Stimulated activated CD4-positive, alpha-beta T cell treated with anti-CD3 and anti-CD28 coated beads, TNF-alpha, amount 100 ng/mL, for 48 hours (primary cell): ENCODE measurements at regions not wholly inside any gene's neighbourhood (a gene's known extent, or its start where the extent isn't known, plus 50 kb on each side); places are given as distances from the start of the nearest gene placed in this dataset.

ENCODE experiments used
- DNase-seq, 3 donors: peaks; one replicate each; pipeline ENCODE4 v3.0.0-alpha.2; 2020; ENCODE audit warnings: low read depth in 3 of 3

GRCh38 chr9:115985657-115986056 is 167.9 kb upstream of the PAPPA start:
- DNase-seq, result no peak

- no peak for DNase-seq
Measured at GRCh38 chr9:115986508-115986907, 167.1 kb upstream of the PAPPA start.

- DNase-seq, result no peak
Measured at GRCh38 chr9:115988701-115989100, 164.9 kb upstream of the PAPPA start.

GRCh38 chr9:115989831-115990230 is 163.8 kb upstream of the PAPPA start:
- no peak for DNase-seq

GRCh38 chr9:115992834-115993233 is 160.8 kb upstream of the PAPPA start:
- no peak for DNase-seq

GRCh38 chr9:115997923-115998322 is 155.7 kb upstream of the PAPPA start:
- no peak for DNase-seq

- no peak for DNase-seq
Measured at GRCh38 chr9:115998666-115999065, 154.9 kb upstream of the PAPPA start.

GRCh38 chr9:115999498-115999897 is 154.1 kb upstream of the PAPPA start:
- no peak for DNase-seq

- DNase-seq, result no peak
Measured at GRCh38 chr9:116000748-116001329, 152.8 kb upstream of the PAPPA start.

GRCh38 chr9:116002181-116002580 is 151.4 kb upstream of the PAPPA start:
- no peak for DNase-seq

GRCh38 chr9:116002624-116003023 is 151.0 kb upstream of the PAPPA start:
- no peak for DNase-seq

- no peak for DNase-seq
Measured at GRCh38 chr9:116003397-116003796, 150.2 kb upstream of the PAPPA start.

GRCh38 chr9:116005205-116005604 is 148.4 kb upstream of the PAPPA start:
- DNase-seq, result no peak

GRCh38 chr9:116007824-116008223 is 145.8 kb upstream of the PAPPA start:
- DNase-seq, result no peak

GRCh38 chr9:116008278-116008677 is 145.3 kb upstream of the PAPPA start:
- DNase-seq, result no peak

GRCh38 chr9:116009420-116009819 is 144.2 kb upstream of the PAPPA start:
- DNase-seq, result no peak

GRCh38 chr9:116015855-116016254 is 137.7 kb upstream of the PAPPA start:
- no peak for DNase-seq

- no peak for DNase-seq
Measured at GRCh38 chr9:116020146-116020545, 133.4 kb upstream of the PAPPA start.

GRCh38 chr9:116020801-116021200 is 132.8 kb upstream of the PAPPA start:
- DNase-seq, result no peak

GRCh38 chr9:116027096-116027495 is 126.5 kb upstream of the PAPPA start:
- no peak for DNase-seq

- DNase-seq, result no peak
Measured at GRCh38 chr9:116027511-116027910, 126.1 kb upstream of the PAPPA start.

- DNase-seq, result no peak
Measured at GRCh38 chr9:116027951-116028350, 125.6 kb upstream of the PAPPA start.

GRCh38 chr9:116030517-116030916 is 123.1 kb upstream of the PAPPA start:
- no peak for DNase-seq

GRCh38 chr9:116032683-116033440 is 120.7 kb upstream of the PAPPA start:
- DNase-seq, result no peak
